H9 (cell line): ENCODE measurements at regions not wholly inside any gene's neighbourhood (a gene's known extent, or its start where the extent isn't known, plus 50 kb on each side); places are given as distances from the start of the nearest gene placed in this dataset.

Experiments used
- DNase-seq: peaks from one replicate; pipeline ENCODE4 v3.0.0-alpha.2; 2017
- H2AFZ ChIP-seq: one replicate; pipeline ENCODE4 v1.6.1; 2013; ENCODE audit warnings: mild to moderate bottlenecking, low read length, control low read depth, moderate library complexity
- H2AK5ac ChIP-seq: 2 replicates; pipeline ENCODE4 v1.6.1; 2013; ENCODE audit warnings: low read length, control low read depth, mixed read lengths; ENCODE audit not compliant: insufficient read length
- H2BK120ac ChIP-seq: one replicate; pipeline ENCODE4 v1.6.1; 2013; ENCODE audit warnings: low read depth, mild to moderate bottlenecking, low read length, control low read depth, inconsistent platforms; ENCODE audit not compliant: poor library complexity, severe bottlenecking
- H2BK12ac ChIP-seq: 2 replicates; pipeline ENCODE4 v1.6.1; 2013; ENCODE audit warnings: low read length, control low read depth, mixed read lengths, low read depth; ENCODE audit not compliant: insufficient read length
- H2BK15ac ChIP-seq: 2 replicates; pipeline ENCODE4 v1.6.1; 2013; ENCODE audit warnings: low read depth, low read length, control low read depth
- H2BK20ac ChIP-seq: one replicate; pipeline ENCODE4 v1.6.1; 2013; ENCODE audit warnings: low read depth, mild to moderate bottlenecking, low read length, control low read depth, inconsistent platforms; ENCODE audit not compliant: poor library complexity, severe bottlenecking
- H2BK5ac ChIP-seq: 2 replicates; pipeline ENCODE4 v1.6.1; 2013; ENCODE audit warnings: low read length, control low read depth, mixed read lengths; ENCODE audit not compliant: insufficient read length
- H3K14ac ChIP-seq: 2 replicates; pipeline ENCODE4 v1.6.1; 2013; ENCODE audit warnings: low read length, control low read depth; ENCODE audit not compliant: insufficient read depth
- H3K18ac ChIP-seq: 2 replicates; pipeline ENCODE4 v1.6.1; 2013; ENCODE audit warnings: low read depth, mild to moderate bottlenecking, mixed read lengths, low read length, control low read depth; ENCODE audit not compliant: insufficient read length
- H3K23ac ChIP-seq: 2 replicates; pipeline ENCODE4 v1.6.1; 2013; ENCODE audit warnings: low read length, control low read depth, mixed read lengths, low read depth; ENCODE audit not compliant: insufficient read length
- H3K23me2 ChIP-seq: 2 replicates; pipeline ENCODE4 v1.6.1; 2013; ENCODE audit warnings: low read depth, mild to moderate bottlenecking, mixed read lengths, low read length, control low read depth; ENCODE audit not compliant: insufficient read length, poor library complexity, severe bottlenecking
- H3K27ac ChIP-seq: 2 replicates; pipeline ENCODE4 v1.5.1; 2013; ENCODE audit warnings: low read length, control low read depth, mixed read lengths, low read depth; ENCODE audit not compliant: insufficient read length
- H3K27me3 ChIP-seq: 2 replicates; pipeline ENCODE4 v1.6.1; 2013; ENCODE audit warnings: low read length, control low read depth, inconsistent platforms; ENCODE audit not compliant: insufficient read depth
- H3K4ac ChIP-seq: 2 replicates; pipeline ENCODE4 v1.6.1; 2013; ENCODE audit warnings: low read depth, mild to moderate bottlenecking, control low read depth, inconsistent platforms, low read length, moderate library complexity
- H3K4me1 ChIP-seq: 2 replicates; pipeline ENCODE4 v1.6.1; 2013; ENCODE audit warnings: low read length, control low read depth, inconsistent platforms; ENCODE audit not compliant: insufficient read depth
- H3K4me2 ChIP-seq: 2 replicates; pipeline ENCODE4 v1.6.1; 2013; ENCODE audit warnings: low read length, control low read depth, mixed read lengths; ENCODE audit not compliant: insufficient read length, insufficient read depth
- H3K56ac ChIP-seq: 2 replicates; pipeline ENCODE4 v1.6.1; 2013; ENCODE audit warnings: low read depth, mild to moderate bottlenecking, mixed read lengths, low read length, control low read depth; ENCODE audit not compliant: insufficient read length
- H3K79me1 ChIP-seq: 2 replicates; pipeline ENCODE4 v1.6.1; 2013; ENCODE audit warnings: low read depth, mild to moderate bottlenecking, moderate library complexity, low read length, control low read depth, inconsistent platforms; ENCODE audit not compliant: insufficient read depth, poor library complexity, severe bottlenecking
- H3K79me2 ChIP-seq: 2 replicates; pipeline ENCODE4 v1.6.1; 2013; ENCODE audit warnings: low read length, control low read depth, inconsistent platforms; ENCODE audit not compliant: insufficient read depth
- H3K9ac ChIP-seq: 2 replicates; pipeline ENCODE4 v1.6.1; 2013; ENCODE audit warnings: low read length, control low read depth, mixed read lengths; ENCODE audit not compliant: insufficient read length; ENCODE audit errors: extremely low read depth
- H3K9me3 ChIP-seq: one replicate; pipeline ENCODE4 v1.6.1; 2013; ENCODE audit warnings: low read depth, low read length, inconsistent platforms; ENCODE audit not compliant: control insufficient read depth
- H3T11ph ChIP-seq: one replicate; pipeline ENCODE4 v1.6.1; 2013; ENCODE audit warnings: mild to moderate bottlenecking, low read length, control low read depth, inconsistent platforms
- H4K20me1 ChIP-seq: one replicate; pipeline ENCODE4 v1.6.1; 2013; ENCODE audit not compliant: control insufficient read depth, insufficient read length, insufficient read depth
- H4K5ac ChIP-seq: 2 replicates; pipeline ENCODE4 v1.6.1; 2013; ENCODE audit warnings: low read depth, mild to moderate bottlenecking, mixed read lengths, low read length, control low read depth; ENCODE audit not compliant: insufficient read length
- H4K8ac ChIP-seq: replicated peaks from 2 replicates; pipeline ENCODE4 v1.6.1; 2013; ENCODE audit warnings: low read length, control low read depth, mixed read lengths, low read depth; ENCODE audit not compliant: insufficient read length
- H4K91ac ChIP-seq: 2 replicates; pipeline ENCODE4 v1.6.1; 2013; ENCODE audit warnings: low read depth, mild to moderate bottlenecking, moderate library complexity, mixed read lengths, low read length, control low read depth; ENCODE audit not compliant: insufficient read length
- H3K27ac Mint-ChIP-seq, 3 experiments: 2 replicates in 2 of 3; 3 replicates in 1 of 3; pipeline ENCODE4 v1.8.0; 2020 to 2021; ENCODE audit warnings: mixed read lengths in 3 of 3, mild to moderate bottlenecking in 1 of 3, moderate library complexity in 1 of 3
- H3K27me3 Mint-ChIP-seq: 2 replicates; pipeline ENCODE4 v1.8.0; 2021; ENCODE audit warnings: low read depth, mild to moderate bottlenecking, moderate library complexity, mixed read lengths
- H3K36me3 Mint-ChIP-seq, 3 experiments: 2 replicates in 2 of 3; 3 replicates in 1 of 3; pipeline ENCODE4 v1.8.0; 2020 to 2021; ENCODE audit warnings: low read depth in 3 of 3, mixed read lengths in 3 of 3; ENCODE audit not compliant: insufficient read depth in 1 of 3
- H3K4me1 Mint-ChIP-seq, 2 experiments: 2 replicates each; pipeline ENCODE4 v1.8.0; 2020; ENCODE audit warnings: mixed read lengths in 2 of 2
- H3K4me3 Mint-ChIP-seq, 2 experiments: 2 replicates in 1 of 2; 3 replicates in 1 of 2; pipeline ENCODE4 v1.8.0; 2020 to 2021; ENCODE audit warnings: mild to moderate bottlenecking in 2 of 2, mixed read lengths in 2 of 2, moderate library complexity in 1 of 2
- H3K9me3 Mint-ChIP-seq, 2 experiments: 2 replicates in 1 of 2; 3 replicates in 1 of 2; pipeline ENCODE4 v1.8.0; 2020; ENCODE audit warnings: mild to moderate bottlenecking in 2 of 2, mixed read lengths in 2 of 2, moderate library complexity in 1 of 2
- CTCF ChIP-seq: fragments of 200-600 bp; sonication (generic); conservative IDR thresholded peaks from 3 replicates; pipeline ENCODE4 v1.8.0; 2021; ENCODE audit warnings: antibody characterized with exemption, mild to moderate bottlenecking
- WGBS: extraction: QIAGEN DNeasy Blood & Tissue Kit; methylation state at CpG from one replicate; pipeline ENCODE4 v1.1.7; 2013; ENCODE audit warnings: missing lambda C conversion rate, low lambda C conversion rate, mixed read lengths; ENCODE audit not compliant: insufficient read length; ENCODE audit errors: extremely low coverage; 5-methylcytosine and 5-hydroxymethylcytosine counted together

DNA sequence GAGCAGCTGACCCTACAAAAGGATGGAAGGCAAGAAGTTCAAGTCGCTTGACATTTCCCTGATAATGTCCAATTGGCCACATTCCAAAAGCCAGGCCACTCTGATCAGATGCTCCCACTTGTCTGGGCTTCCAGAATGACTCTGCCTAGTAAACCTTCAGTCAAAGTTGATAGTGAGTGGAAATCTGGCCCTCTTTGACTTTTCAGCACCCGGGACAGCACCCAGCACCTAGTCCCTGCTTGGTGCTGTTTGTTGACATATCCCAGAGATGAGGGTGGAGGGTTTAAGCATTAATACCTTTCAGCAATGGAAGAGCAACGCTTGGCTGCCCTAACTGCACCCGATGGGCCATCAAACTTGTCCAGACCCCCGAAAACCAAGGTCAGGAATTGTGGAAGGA is 131.3 kb downstream of the AIPL1 start:
- no peak overlapping the region for H3K9ac ChIP-seq
- H2AFZ ChIP-seq = no peak overlapping the region
- H3K27ac ChIP-seq = no peak overlapping the region
- H4K20me1 ChIP-seq = no peaks in the 10 kb centered on the region
- H3K9me3 Mint-ChIP-seq = no peaks in the 10 kb centered on the region
- no peak overlapping the region for H3K18ac ChIP-seq
- no peaks in the 10 kb centered on the region for H3K27me3 ChIP-seq
- peaks cover 16% of the 10 kb centered on the region for H3K27me3 Mint-ChIP-seq
- no peak overlapping the region for H2AK5ac ChIP-seq
- H3K14ac ChIP-seq = no peak overlapping the region
- H2BK5ac ChIP-seq = no peak overlapping the region
- H2BK12ac ChIP-seq = no peak overlapping the region
- peak; percentile 70 for DNase-seq
- no peak overlapping the region for H3K23ac ChIP-seq
- no peak overlapping the region for H2BK20ac ChIP-seq
- H4K91ac ChIP-seq = no peak overlapping the region
- H3K4me2 ChIP-seq = no peak overlapping the region
- no peaks in the 10 kb centered on the region for H3K36me3 Mint-ChIP-seq
- H3K56ac ChIP-seq = no peak overlapping the region
- no peak overlapping the region for H3K27ac Mint-ChIP-seq
- no peak overlapping the region for H3K4me3 Mint-ChIP-seq
- H3K4me1 ChIP-seq = no peaks in the 10 kb centered on the region
- H3K79me2 ChIP-seq = no peaks in the 10 kb centered on the region
- H4K5ac ChIP-seq = no peak overlapping the region
- WGBS = no CpG with 5 or more reads among the region's 5 CpGs
- no peaks in the 10 kb centered on the region; a peak in 1 of 4 replicates for H3K4me1 Mint-ChIP-seq
- no peak overlapping the region for H2BK120ac ChIP-seq
- no peak overlapping the region for H3K4ac ChIP-seq
- no peaks in the 10 kb centered on the region for H3K23me2 ChIP-seq
- no peaks in the 10 kb centered on the region for H3K79me1 ChIP-seq
- TF ChIP-seq CTCF = no peak
- no peak overlapping the region for H3T11ph ChIP-seq
- no peak overlapping the region for H2BK15ac ChIP-seq
- no peak overlapping the region for H4K8ac ChIP-seq
- no peaks in the 10 kb centered on the region for H3K9me3 ChIP-seq
